ENCODE measurements at regions not wholly inside any gene's neighbourhood (a gene's known extent, or its start where the extent isn't known, plus 50 kb on each side); places are given as distances from the start of the nearest gene placed in this dataset.

DNA sequence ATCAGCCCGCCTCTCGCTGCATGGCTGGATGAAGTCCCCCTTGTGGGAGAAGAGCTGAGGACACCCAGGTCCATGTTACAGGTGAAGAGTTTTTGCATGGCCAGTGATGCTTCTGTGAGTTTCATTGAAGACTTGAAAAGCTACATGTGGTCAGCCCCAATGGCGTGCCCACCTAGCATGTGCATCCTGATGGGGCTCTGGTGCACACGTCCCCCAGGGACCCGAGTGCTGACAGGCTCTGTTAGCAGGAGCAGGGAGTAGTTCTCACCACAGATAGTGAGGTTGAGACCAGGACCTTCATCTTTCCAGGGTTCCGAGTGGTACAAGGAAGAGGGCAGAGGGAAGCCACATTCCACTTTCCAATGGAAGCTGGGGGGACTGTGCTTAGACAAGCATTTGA lies 184.8 kb upstream of the C1orf174 start:
- Histone ChIP-seq H3K9me3 (no peaks in the 10 kb centered on the region), H3K4me1 (ENCODE audit: control insufficient read depth in 1 of 2, low read depth in 2 of 2) (no peaks in the 10 kb centered on the region), H3K27ac (no peak overlapping the region), H3K4me3 (no peak overlapping the region), H3K27me3 (replicated peaks; ENCODE audit: insufficient read depth) (no peaks in the 10 kb centered on the region), H3K36me3 (no peaks in the 10 kb centered on the region)
- TF ChIP-seq, protein P1, sequence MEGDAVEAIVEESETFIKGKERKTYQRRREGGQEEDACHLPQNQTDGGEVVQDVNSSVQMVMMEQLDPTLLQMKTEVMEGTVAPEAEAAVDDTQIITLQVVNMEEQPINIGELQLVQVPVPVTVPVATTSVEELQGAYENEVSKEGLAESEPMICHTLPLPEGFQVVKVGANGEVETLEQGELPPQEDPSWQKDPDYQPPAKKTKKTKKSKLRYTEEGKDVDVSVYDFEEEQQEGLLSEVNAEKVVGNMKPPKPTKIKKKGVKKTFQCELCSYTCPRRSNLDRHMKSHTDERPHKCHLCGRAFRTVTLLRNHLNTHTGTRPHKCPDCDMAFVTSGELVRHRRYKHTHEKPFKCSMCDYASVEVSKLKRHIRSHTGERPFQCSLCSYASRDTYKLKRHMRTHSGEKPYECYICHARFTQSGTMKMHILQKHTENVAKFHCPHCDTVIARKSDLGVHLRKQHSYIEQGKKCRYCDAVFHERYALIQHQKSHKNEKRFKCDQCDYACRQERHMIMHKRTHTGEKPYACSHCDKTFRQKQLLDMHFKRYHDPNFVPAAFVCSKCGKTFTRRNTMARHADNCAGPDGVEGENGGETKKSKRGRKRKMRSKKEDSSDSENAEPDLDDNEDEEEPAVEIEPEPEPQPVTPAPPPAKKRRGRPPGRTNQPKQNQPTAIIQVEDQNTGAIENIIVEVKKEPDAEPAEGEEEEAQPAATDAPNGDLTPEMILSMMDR (IDR thresholded peaks at IDR 0.05) = no peak
- no peak for DNase-seq (ENCODE audit: low spot score)
- no peak for ATAC-seq (ENCODE audit: insufficient number of reproducible peaks, low FRiP score, low read depth)

DNA sequence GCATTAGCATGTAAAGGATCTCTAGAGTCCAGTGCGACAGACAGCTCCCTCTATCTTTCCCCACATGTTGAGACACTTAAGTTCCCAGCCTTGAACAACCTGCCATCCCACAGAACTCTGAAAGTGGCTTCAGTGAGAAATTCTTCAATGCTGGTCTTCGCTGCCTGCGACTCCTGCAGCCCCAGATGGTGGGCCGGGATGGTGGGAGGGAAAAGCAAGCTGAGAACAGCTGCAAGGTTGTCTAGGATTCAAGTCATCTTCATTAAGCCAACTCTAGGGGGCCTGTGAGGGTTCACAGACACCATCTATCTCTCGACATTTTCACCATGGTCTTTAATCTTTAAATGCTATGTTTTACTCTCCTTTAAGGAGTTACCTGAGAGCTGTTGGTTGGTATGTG lies 185.5 kb upstream of the C1orf174 start:
- no peak for DNase-seq (ENCODE audit: low spot score)
- no peaks in the 10 kb centered on the region for H3K27me3 ChIP-seq (replicated peaks; ENCODE audit: insufficient read depth)
- ATAC-seq (ENCODE audit: insufficient number of reproducible peaks, low FRiP score, low read depth) = no peak
- no peaks in the 10 kb centered on the region for H3K9me3 ChIP-seq
- TF ChIP-seq, protein P1 (IDR thresholded peaks at IDR 0.05) = no peak
- H3K36me3 ChIP-seq = no peaks in the 10 kb centered on the region
- no peaks in the 10 kb centered on the region for H3K4me1 ChIP-seq (ENCODE audit: control insufficient read depth in 1 of 2, low read depth in 2 of 2)
- H3K27ac ChIP-seq = no peak overlapping the region
- no peak overlapping the region for H3K4me3 ChIP-seq

DNA sequence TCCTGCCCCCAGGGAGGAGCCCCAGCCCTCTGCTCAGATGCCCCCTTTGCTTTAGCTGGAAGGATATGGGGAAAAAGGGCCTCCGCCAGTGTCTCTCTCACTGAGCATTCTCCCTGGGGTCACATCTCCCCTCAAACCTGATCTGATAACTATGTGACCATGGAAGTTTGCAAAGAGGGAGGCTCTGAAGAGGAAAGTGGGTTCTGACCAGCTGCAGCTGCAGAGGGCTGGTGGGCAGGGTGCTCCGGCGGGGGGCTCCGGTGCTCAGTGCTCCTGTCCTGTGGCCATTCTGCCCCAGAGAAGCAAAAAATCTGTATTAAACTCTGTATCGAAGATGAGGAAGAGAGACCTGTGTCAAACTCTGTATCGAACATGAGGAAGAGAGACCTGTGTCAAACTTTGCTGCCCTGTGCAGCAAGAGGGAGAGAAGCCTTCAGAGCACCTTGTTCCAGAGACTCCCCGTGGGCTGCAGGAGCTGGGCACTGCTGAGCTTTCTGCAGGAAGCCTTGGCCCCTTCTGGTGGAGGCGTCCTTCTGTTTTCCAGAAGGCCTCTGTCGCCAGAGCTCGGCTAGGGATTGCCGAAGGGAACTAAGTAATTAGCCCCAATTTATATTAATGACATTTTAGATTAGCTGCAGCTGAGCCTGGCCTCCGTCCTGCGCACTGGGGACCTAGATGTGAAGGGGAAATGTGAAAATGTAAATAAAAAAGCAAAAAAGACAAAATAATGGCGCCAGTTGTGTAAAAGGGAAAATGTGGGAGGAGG lies 186.2 kb upstream of the C1orf174 start:
- H3K36me3 ChIP-seq = no peaks in the 10 kb centered on the region
- H3K4me1 ChIP-seq (ENCODE audit: control insufficient read depth in 1 of 2, low read depth in 2 of 2) = no peaks in the 10 kb centered on the region
- H3K27me3 ChIP-seq (replicated peaks; ENCODE audit: insufficient read depth) = no peaks in the 10 kb centered on the region
- H3K27ac ChIP-seq = no peak overlapping the region
- TF ChIP-seq, protein P1 (IDR thresholded peaks at IDR 0.05) = no peak
- peaks cover 3% of the 10 kb centered on the region for H3K9me3 ChIP-seq
- ATAC-seq (ENCODE audit: insufficient number of reproducible peaks, low FRiP score, low read depth) (no peak), DNase-seq (ENCODE audit: low spot score) (no peak)
- H3K4me3 ChIP-seq = no peak overlapping the region

DNA sequence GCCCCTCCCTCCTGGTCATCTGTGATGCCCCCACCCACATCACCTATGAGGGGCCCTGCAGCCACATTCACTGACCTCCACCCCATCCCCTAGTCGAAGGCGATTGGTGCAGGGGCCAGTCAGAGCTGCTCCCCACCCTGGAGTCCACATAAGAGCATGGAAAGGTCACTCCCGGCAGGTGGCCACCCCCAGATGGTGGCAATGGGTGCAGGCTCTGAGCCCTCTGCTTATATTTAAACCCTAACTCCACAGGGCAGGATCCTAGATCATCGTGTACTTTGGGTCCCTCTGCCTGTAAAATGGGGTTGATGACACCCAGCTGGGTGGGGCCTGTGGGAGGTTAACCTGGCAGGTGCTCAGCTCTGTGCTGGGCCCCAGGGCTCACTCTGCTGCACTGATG lies 186.8 kb upstream of the C1orf174 start:
- DNase-seq (ENCODE audit: low spot score) (no peak), ATAC-seq (ENCODE audit: insufficient number of reproducible peaks, low FRiP score, low read depth) (no peak)
- Histone ChIP-seq H3K27me3 (replicated peaks; ENCODE audit: insufficient read depth) (no peaks in the 10 kb centered on the region), H3K27ac (no peak overlapping the region), H3K36me3 (no peaks in the 10 kb centered on the region), H3K4me3 (no peak overlapping the region), H3K9me3 (peaks cover 7% of the 10 kb centered on the region), H3K4me1 (ENCODE audit: control insufficient read depth in 1 of 2, low read depth in 2 of 2) (no peaks in the 10 kb centered on the region)
- TF ChIP-seq, protein P1 (IDR thresholded peaks at IDR 0.05) = no peak

DNA sequence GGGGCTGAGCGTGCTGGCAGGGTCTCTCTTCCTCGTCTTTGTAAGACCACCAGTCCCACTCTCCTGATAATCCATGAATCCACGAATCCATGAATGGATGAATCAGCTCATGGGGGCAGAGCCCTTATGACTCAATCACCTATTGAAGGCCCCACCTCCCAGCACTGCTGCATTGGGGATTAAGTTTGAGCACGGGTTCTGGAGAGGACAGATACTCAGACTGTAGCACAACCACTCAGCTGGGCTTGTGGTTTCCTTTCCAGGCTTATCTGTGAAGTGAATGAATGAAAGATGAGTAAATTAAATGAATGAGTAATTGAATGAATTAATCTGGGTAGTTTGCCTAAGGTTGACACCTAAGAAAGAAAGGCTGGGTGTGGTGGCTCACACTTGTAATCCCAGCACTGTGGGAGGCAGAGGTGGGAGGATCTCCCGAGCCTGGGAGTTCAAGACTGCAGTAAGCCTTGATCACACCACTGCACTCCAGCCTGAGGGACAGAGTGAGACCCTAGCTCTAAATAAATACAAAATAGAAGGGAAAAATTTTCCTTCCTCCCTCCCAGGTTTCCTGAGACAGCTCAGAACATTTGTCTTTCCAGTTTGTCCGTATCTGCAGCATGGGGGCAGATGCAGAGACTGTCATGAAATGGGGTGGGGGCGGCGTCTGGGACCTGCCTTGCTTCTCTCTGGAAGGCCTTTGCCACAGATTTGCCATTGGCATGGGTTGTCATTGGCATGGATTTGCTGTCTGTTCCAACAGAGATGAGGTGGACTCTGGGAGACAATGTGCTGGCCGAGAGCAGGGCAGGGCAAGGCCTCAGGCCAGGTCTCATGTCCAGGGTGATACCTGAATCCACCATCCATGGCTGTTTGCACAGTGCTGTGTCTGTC lies 187.7 kb upstream of the C1orf174 start:
- Histone ChIP-seq H3K27me3 (replicated peaks; ENCODE audit: insufficient read depth) (no peaks in the 10 kb centered on the region), H3K9me3 (peaks cover 7% of the 10 kb centered on the region), H3K27ac (no peak overlapping the region), H3K4me1 (ENCODE audit: control insufficient read depth in 1 of 2, low read depth in 2 of 2) (no peaks in the 10 kb centered on the region), H3K36me3 (no peaks in the 10 kb centered on the region), H3K4me3 (no peak overlapping the region)
- ATAC-seq (ENCODE audit: insufficient number of reproducible peaks, low FRiP score, low read depth) (no peak), DNase-seq (ENCODE audit: low spot score) (no peak)
- TF ChIP-seq, protein P1 (IDR thresholded peaks at IDR 0.05) = no peak
